ENCODE measurements at regions not wholly inside any gene's neighbourhood (a gene's known extent, or its start where the extent isn't known, plus 50 kb on each side); places are given as distances from the start of the nearest gene placed in this dataset.

- TF ChIP-seq LEF1 (IDR thresholded peaks at IDR 0.05; ENCODE audit: borderline replicate concordance) (no peak), L3MBTL2 (conservative IDR thresholded peaks at IDR 0.05) (no peak), NFRKB (IDR thresholded peaks at IDR 0.05) (no peak), ELF4 (IDR thresholded peaks at IDR 0.05) (no peak), ARNT (IDR thresholded peaks at IDR 0.05) (no peak), CTBP1 (IDR thresholded peaks at IDR 0.05; ENCODE audit: borderline replicate concordance) (no peak), ZNF384 (IDR thresholded peaks at IDR 0.05) (no peak), FOXK2 (IDR thresholded peaks at IDR 0.05) (no peak), TARDBP (IDR thresholded peaks at IDR 0.05) (no peak), FOXA1 (IDR thresholded peaks at IDR 0.05) (no peak), HDGF (IDR thresholded peaks at IDR 0.05; ENCODE audit: borderline replicate concordance) (no peak), SP1 (IDR thresholded peaks at IDR 0.05) (no peak), SUZ12 (IDR thresholded peaks at IDR 0.05) (no peak), BHLHE40 (IDR thresholded peaks at IDR 0.05; ENCODE audit: borderline replicate concordance) (no peak), FOXM1 (IDR thresholded peaks at IDR 0.05; ENCODE audit: borderline replicate concordance) (no peak)
- TF ChIP-seq, protein P1, sequence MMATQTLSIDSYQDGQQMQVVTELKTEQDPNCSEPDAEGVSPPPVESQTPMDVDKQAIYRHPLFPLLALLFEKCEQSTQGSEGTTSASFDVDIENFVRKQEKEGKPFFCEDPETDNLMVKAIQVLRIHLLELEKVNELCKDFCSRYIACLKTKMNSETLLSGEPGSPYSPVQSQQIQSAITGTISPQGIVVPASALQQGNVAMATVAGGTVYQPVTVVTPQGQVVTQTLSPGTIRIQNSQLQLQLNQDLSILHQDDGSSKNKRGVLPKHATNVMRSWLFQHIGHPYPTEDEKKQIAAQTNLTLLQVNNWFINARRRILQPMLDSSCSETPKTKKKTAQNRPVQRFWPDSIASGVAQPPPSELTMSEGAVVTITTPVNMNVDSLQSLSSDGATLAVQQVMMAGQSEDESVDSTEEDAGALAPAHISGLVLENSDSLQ (IDR thresholded peaks at IDR 0.05), result no peak
- CTCF ChIA-PET, result no interaction called here
- POLR2A ChIA-PET, result no interaction called here
- no peak for DNase-seq (ENCODE audit: extremely low spot score)
These were observed 52.6 kb upstream of the TMEM106B start for GRCh38 chr7:12158334-12159060.

- TF ChIP-seq FOXM1 (IDR thresholded peaks at IDR 0.05; ENCODE audit: borderline replicate concordance) (no peak), ZNF384 (IDR thresholded peaks at IDR 0.05) (no peak), LEF1 (IDR thresholded peaks at IDR 0.05; ENCODE audit: borderline replicate concordance) (no peak), FOXK2 (IDR thresholded peaks at IDR 0.05) (no peak), NFRKB (IDR thresholded peaks at IDR 0.05) (no peak), CTBP1 (IDR thresholded peaks at IDR 0.05; ENCODE audit: borderline replicate concordance) (no peak), L3MBTL2 (conservative IDR thresholded peaks at IDR 0.05) (no peak), SP1 (IDR thresholded peaks at IDR 0.05) (no peak), SUZ12 (IDR thresholded peaks at IDR 0.05) (no peak), TARDBP (IDR thresholded peaks at IDR 0.05) (no peak), FOXA1 (IDR thresholded peaks at IDR 0.05) (no peak)
- TF ChIP-seq, protein P1 (IDR thresholded peaks at IDR 0.05), result no peak
- POLR2A ChIA-PET, result no interaction called here
- CTCF ChIA-PET, result no interaction called here
These were observed 49.9 kb upstream of the TMEM106B start for GRCh38 chr7:12161146-12161545.

More at GRCh38 chr7:12161146-12161545, 49.9 kb upstream of the TMEM106B start:
- DNase-seq (ENCODE audit: extremely low spot score), result no peak

All from HEK293T (cell line).